H9 (cell line): ENCODE measurements at regions not wholly inside any gene's neighbourhood (a gene's known extent, or its start where the extent isn't known, plus 50 kb on each side); places are given as distances from the start of the nearest gene placed in this dataset.

Experiments used
- DNase-seq: peaks from one replicate; pipeline ENCODE4 v3.0.0-alpha.2; 2017
- H2AFZ ChIP-seq: one replicate; pipeline ENCODE4 v1.6.1; 2013; ENCODE audit warnings: mild to moderate bottlenecking, low read length, control low read depth, moderate library complexity
- H2AK5ac ChIP-seq: 2 replicates; pipeline ENCODE4 v1.6.1; 2013; ENCODE audit warnings: low read length, control low read depth, mixed read lengths; ENCODE audit not compliant: insufficient read length
- H2BK120ac ChIP-seq: one replicate; pipeline ENCODE4 v1.6.1; 2013; ENCODE audit warnings: low read depth, mild to moderate bottlenecking, low read length, control low read depth, inconsistent platforms; ENCODE audit not compliant: poor library complexity, severe bottlenecking
- H2BK12ac ChIP-seq: 2 replicates; pipeline ENCODE4 v1.6.1; 2013; ENCODE audit warnings: low read length, control low read depth, mixed read lengths, low read depth; ENCODE audit not compliant: insufficient read length
- H2BK15ac ChIP-seq: 2 replicates; pipeline ENCODE4 v1.6.1; 2013; ENCODE audit warnings: low read depth, low read length, control low read depth
- H2BK20ac ChIP-seq: one replicate; pipeline ENCODE4 v1.6.1; 2013; ENCODE audit warnings: low read depth, mild to moderate bottlenecking, low read length, control low read depth, inconsistent platforms; ENCODE audit not compliant: poor library complexity, severe bottlenecking
- H2BK5ac ChIP-seq: 2 replicates; pipeline ENCODE4 v1.6.1; 2013; ENCODE audit warnings: low read length, control low read depth, mixed read lengths; ENCODE audit not compliant: insufficient read length
- H3K14ac ChIP-seq: 2 replicates; pipeline ENCODE4 v1.6.1; 2013; ENCODE audit warnings: low read length, control low read depth; ENCODE audit not compliant: insufficient read depth
- H3K18ac ChIP-seq: 2 replicates; pipeline ENCODE4 v1.6.1; 2013; ENCODE audit warnings: low read depth, mild to moderate bottlenecking, mixed read lengths, low read length, control low read depth; ENCODE audit not compliant: insufficient read length
- H3K23ac ChIP-seq: 2 replicates; pipeline ENCODE4 v1.6.1; 2013; ENCODE audit warnings: low read length, control low read depth, mixed read lengths, low read depth; ENCODE audit not compliant: insufficient read length
- H3K23me2 ChIP-seq: 2 replicates; pipeline ENCODE4 v1.6.1; 2013; ENCODE audit warnings: low read depth, mild to moderate bottlenecking, mixed read lengths, low read length, control low read depth; ENCODE audit not compliant: insufficient read length, poor library complexity, severe bottlenecking
- H3K27ac ChIP-seq: 2 replicates; pipeline ENCODE4 v1.5.1; 2013; ENCODE audit warnings: low read length, control low read depth, mixed read lengths, low read depth; ENCODE audit not compliant: insufficient read length
- H3K27me3 ChIP-seq: 2 replicates; pipeline ENCODE4 v1.6.1; 2013; ENCODE audit warnings: low read length, control low read depth, inconsistent platforms; ENCODE audit not compliant: insufficient read depth
- H3K4ac ChIP-seq: 2 replicates; pipeline ENCODE4 v1.6.1; 2013; ENCODE audit warnings: low read depth, mild to moderate bottlenecking, control low read depth, inconsistent platforms, low read length, moderate library complexity
- H3K4me1 ChIP-seq: 2 replicates; pipeline ENCODE4 v1.6.1; 2013; ENCODE audit warnings: low read length, control low read depth, inconsistent platforms; ENCODE audit not compliant: insufficient read depth
- H3K4me2 ChIP-seq: 2 replicates; pipeline ENCODE4 v1.6.1; 2013; ENCODE audit warnings: low read length, control low read depth, mixed read lengths; ENCODE audit not compliant: insufficient read length, insufficient read depth
- H3K56ac ChIP-seq: 2 replicates; pipeline ENCODE4 v1.6.1; 2013; ENCODE audit warnings: low read depth, mild to moderate bottlenecking, mixed read lengths, low read length, control low read depth; ENCODE audit not compliant: insufficient read length
- H3K79me1 ChIP-seq: 2 replicates; pipeline ENCODE4 v1.6.1; 2013; ENCODE audit warnings: low read depth, mild to moderate bottlenecking, moderate library complexity, low read length, control low read depth, inconsistent platforms; ENCODE audit not compliant: insufficient read depth, poor library complexity, severe bottlenecking
- H3K79me2 ChIP-seq: 2 replicates; pipeline ENCODE4 v1.6.1; 2013; ENCODE audit warnings: low read length, control low read depth, inconsistent platforms; ENCODE audit not compliant: insufficient read depth
- H3K9ac ChIP-seq: 2 replicates; pipeline ENCODE4 v1.6.1; 2013; ENCODE audit warnings: low read length, control low read depth, mixed read lengths; ENCODE audit not compliant: insufficient read length; ENCODE audit errors: extremely low read depth
- H3K9me3 ChIP-seq: one replicate; pipeline ENCODE4 v1.6.1; 2013; ENCODE audit warnings: low read depth, low read length, inconsistent platforms; ENCODE audit not compliant: control insufficient read depth
- H3T11ph ChIP-seq: one replicate; pipeline ENCODE4 v1.6.1; 2013; ENCODE audit warnings: mild to moderate bottlenecking, low read length, control low read depth, inconsistent platforms
- H4K20me1 ChIP-seq: one replicate; pipeline ENCODE4 v1.6.1; 2013; ENCODE audit not compliant: control insufficient read depth, insufficient read length, insufficient read depth
- H4K5ac ChIP-seq: 2 replicates; pipeline ENCODE4 v1.6.1; 2013; ENCODE audit warnings: low read depth, mild to moderate bottlenecking, mixed read lengths, low read length, control low read depth; ENCODE audit not compliant: insufficient read length
- H4K8ac ChIP-seq: replicated peaks from 2 replicates; pipeline ENCODE4 v1.6.1; 2013; ENCODE audit warnings: low read length, control low read depth, mixed read lengths, low read depth; ENCODE audit not compliant: insufficient read length
- H4K91ac ChIP-seq: 2 replicates; pipeline ENCODE4 v1.6.1; 2013; ENCODE audit warnings: low read depth, mild to moderate bottlenecking, moderate library complexity, mixed read lengths, low read length, control low read depth; ENCODE audit not compliant: insufficient read length
- H3K27ac Mint-ChIP-seq, 3 experiments: 2 replicates in 2 of 3; 3 replicates in 1 of 3; pipeline ENCODE4 v1.8.0; 2020 to 2021; ENCODE audit warnings: mixed read lengths in 3 of 3, mild to moderate bottlenecking in 1 of 3, moderate library complexity in 1 of 3
- H3K27me3 Mint-ChIP-seq: 2 replicates; pipeline ENCODE4 v1.8.0; 2021; ENCODE audit warnings: low read depth, mild to moderate bottlenecking, moderate library complexity, mixed read lengths
- H3K36me3 Mint-ChIP-seq, 3 experiments: 2 replicates in 2 of 3; 3 replicates in 1 of 3; pipeline ENCODE4 v1.8.0; 2020 to 2021; ENCODE audit warnings: low read depth in 3 of 3, mixed read lengths in 3 of 3; ENCODE audit not compliant: insufficient read depth in 1 of 3
- H3K4me1 Mint-ChIP-seq, 2 experiments: 2 replicates each; pipeline ENCODE4 v1.8.0; 2020; ENCODE audit warnings: mixed read lengths in 2 of 2
- H3K4me3 Mint-ChIP-seq, 2 experiments: 2 replicates in 1 of 2; 3 replicates in 1 of 2; pipeline ENCODE4 v1.8.0; 2020 to 2021; ENCODE audit warnings: mild to moderate bottlenecking in 2 of 2, mixed read lengths in 2 of 2, moderate library complexity in 1 of 2
- H3K9me3 Mint-ChIP-seq, 2 experiments: 2 replicates in 1 of 2; 3 replicates in 1 of 2; pipeline ENCODE4 v1.8.0; 2020; ENCODE audit warnings: mild to moderate bottlenecking in 2 of 2, mixed read lengths in 2 of 2, moderate library complexity in 1 of 2
- WGBS: extraction: QIAGEN DNeasy Blood & Tissue Kit; methylation state at CpG from one replicate; pipeline ENCODE4 v1.1.7; 2013; ENCODE audit warnings: missing lambda C conversion rate, low lambda C conversion rate, mixed read lengths; ENCODE audit not compliant: insufficient read length; ENCODE audit errors: extremely low coverage; 5-methylcytosine and 5-hydroxymethylcytosine counted together
- TF ChIP-seq, protein P1 (sequence below): fragments of 200-600 bp; sonication (generic); conservative IDR thresholded peaks from 3 replicates; pipeline ENCODE4 v1.8.0; 2021; ENCODE audit warnings: antibody characterized with exemption, mild to moderate bottlenecking

DNA sequence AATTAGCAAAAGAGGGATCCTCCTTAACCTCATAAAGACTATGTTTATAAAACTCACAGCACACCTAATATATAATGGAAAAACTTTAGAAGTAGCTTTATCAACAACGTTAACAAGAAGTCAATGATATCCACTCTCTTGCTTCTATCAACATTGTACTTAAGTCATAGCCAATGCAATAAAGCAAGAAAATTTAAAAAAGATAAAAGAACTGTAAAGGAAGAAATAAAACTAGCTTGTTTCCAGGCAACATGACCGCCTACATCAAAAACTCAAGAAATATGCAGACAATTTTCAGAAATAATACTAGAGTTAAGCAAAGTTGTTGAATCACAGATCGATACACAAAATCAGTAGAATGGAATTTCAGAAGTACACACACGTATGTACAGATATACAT is 375.5 kb upstream of the SPRED2 start:
- WGBS: no CpG with 5 or more reads among the region's 4 CpGs
- H4K91ac ChIP-seq: no peak overlapping the region
- H3K27me3 Mint-ChIP-seq: no peaks in the 10 kb centered on the region

More for the DNA sequence above, 375.5 kb upstream of the SPRED2 start:
- H3K9me3 ChIP-seq: no peaks in the 10 kb centered on the region
- no peak overlapping the region for H2BK5ac ChIP-seq
- no peak overlapping the region for H4K8ac ChIP-seq
- no peak for DNase-seq
- H3K23me2 ChIP-seq: no peaks in the 10 kb centered on the region
- no peak overlapping the region for H3K14ac ChIP-seq
- H3K79me2 ChIP-seq: no peaks in the 10 kb centered on the region
- H3K4ac ChIP-seq: no peak overlapping the region
- H3K27me3 ChIP-seq: no peaks in the 10 kb centered on the region
- H2BK15ac ChIP-seq: no peak overlapping the region
- Mint-ChIP-seq H3K4me1 (no peaks in the 10 kb centered on the region), H3K27ac (no peak overlapping the region), H3K4me3 (no peak overlapping the region), H3K36me3 (peaks cover 0 to 11% (median 3%) of the 10 kb centered on the region in 3 experiments; a peak in 2 of 7 replicates), H3K9me3 (peaks cover 14 to 15% of the 10 kb centered on the region in 2 experiments)
- H2AK5ac ChIP-seq: no peak overlapping the region
- H2BK12ac ChIP-seq: no peak overlapping the region
- no peaks in the 10 kb centered on the region for H3K4me1 ChIP-seq
- no peaks in the 10 kb centered on the region for H4K20me1 ChIP-seq
- no peak overlapping the region for H3K18ac ChIP-seq
- H4K5ac ChIP-seq: no peak overlapping the region
- no peak overlapping the region for H3K4me2 ChIP-seq
- H3K27ac ChIP-seq: no peak overlapping the region
- H3K23ac ChIP-seq: no peak overlapping the region
- no peak overlapping the region for H2AFZ ChIP-seq
- no peaks in the 10 kb centered on the region for H3K79me1 ChIP-seq
- H3K56ac ChIP-seq: no peak overlapping the region
- no peak overlapping the region for H3T11ph ChIP-seq
- H2BK120ac ChIP-seq: no peak overlapping the region
- TF ChIP-seq, protein P1, sequence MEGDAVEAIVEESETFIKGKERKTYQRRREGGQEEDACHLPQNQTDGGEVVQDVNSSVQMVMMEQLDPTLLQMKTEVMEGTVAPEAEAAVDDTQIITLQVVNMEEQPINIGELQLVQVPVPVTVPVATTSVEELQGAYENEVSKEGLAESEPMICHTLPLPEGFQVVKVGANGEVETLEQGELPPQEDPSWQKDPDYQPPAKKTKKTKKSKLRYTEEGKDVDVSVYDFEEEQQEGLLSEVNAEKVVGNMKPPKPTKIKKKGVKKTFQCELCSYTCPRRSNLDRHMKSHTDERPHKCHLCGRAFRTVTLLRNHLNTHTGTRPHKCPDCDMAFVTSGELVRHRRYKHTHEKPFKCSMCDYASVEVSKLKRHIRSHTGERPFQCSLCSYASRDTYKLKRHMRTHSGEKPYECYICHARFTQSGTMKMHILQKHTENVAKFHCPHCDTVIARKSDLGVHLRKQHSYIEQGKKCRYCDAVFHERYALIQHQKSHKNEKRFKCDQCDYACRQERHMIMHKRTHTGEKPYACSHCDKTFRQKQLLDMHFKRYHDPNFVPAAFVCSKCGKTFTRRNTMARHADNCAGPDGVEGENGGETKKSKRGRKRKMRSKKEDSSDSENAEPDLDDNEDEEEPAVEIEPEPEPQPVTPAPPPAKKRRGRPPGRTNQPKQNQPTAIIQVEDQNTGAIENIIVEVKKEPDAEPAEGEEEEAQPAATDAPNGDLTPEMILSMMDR: no peak
- H3K9ac ChIP-seq: no peak overlapping the region
- H2BK20ac ChIP-seq: no peak overlapping the region
